ENCODE measurements at regions not wholly inside any gene's neighbourhood (a gene's known extent, or its start where the extent isn't known, plus 50 kb on each side); places are given as distances from the start of the nearest gene placed in this dataset.

DNA sequence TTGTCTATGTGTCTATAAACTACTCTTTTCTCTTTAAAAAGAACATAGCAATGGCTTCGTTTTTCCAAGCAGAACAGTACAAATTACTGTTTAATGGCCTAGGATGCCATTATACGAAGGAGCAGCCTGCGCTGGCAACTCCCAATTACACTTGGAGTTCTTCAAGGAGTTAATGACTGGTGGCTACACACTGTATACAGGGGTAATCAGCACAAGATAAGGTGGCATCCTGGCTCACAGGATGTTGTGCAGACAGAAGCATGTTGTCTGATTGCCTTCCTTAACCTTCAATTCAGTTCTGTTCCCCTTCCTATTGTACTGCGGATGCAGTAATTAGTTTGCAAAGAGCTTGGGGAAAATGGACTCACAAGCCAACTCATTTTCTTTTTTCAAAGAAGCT, 250.7 kb upstream of the ROBO2 start:
- TF ChIP-seq, protein P1, sequence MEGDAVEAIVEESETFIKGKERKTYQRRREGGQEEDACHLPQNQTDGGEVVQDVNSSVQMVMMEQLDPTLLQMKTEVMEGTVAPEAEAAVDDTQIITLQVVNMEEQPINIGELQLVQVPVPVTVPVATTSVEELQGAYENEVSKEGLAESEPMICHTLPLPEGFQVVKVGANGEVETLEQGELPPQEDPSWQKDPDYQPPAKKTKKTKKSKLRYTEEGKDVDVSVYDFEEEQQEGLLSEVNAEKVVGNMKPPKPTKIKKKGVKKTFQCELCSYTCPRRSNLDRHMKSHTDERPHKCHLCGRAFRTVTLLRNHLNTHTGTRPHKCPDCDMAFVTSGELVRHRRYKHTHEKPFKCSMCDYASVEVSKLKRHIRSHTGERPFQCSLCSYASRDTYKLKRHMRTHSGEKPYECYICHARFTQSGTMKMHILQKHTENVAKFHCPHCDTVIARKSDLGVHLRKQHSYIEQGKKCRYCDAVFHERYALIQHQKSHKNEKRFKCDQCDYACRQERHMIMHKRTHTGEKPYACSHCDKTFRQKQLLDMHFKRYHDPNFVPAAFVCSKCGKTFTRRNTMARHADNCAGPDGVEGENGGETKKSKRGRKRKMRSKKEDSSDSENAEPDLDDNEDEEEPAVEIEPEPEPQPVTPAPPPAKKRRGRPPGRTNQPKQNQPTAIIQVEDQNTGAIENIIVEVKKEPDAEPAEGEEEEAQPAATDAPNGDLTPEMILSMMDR (IDR thresholded peaks at IDR 0.05; ENCODE audit: insufficient read depth, low read length), result no peak
- TF ChIP-seq POLR2AphosphoS5 (IDR thresholded peaks at IDR 0.05; ENCODE audit: low read depth), result no peak
- TF ChIP-seq REST (IDR thresholded peaks at IDR 0.05; ENCODE audit: insufficient replicate concordance, low read depth), result no peak

Measured in HL-60 (cell line).